Endothelial cell of umbilical vein (primary cell): ENCODE measurements at regions not wholly inside any gene's neighbourhood (a gene's known extent, or its start where the extent isn't known, plus 50 kb on each side); places are given as distances from the start of the nearest gene placed in this dataset.
"Not testable (repeated sequence)": the region's sequence is repeated elsewhere in the genome, so short reads cannot be mapped to it uniquely, and the experiment has no call there.

ENCODE experiments used
- BruUV-seq: library from RNA; stranded (reverse); fragments of 400-500 nt; replicated peaks from 2 replicates; lab custom pipeline; 2021; lab: Mats Ljungman, UMichigan
- CTCF ChIA-PET: fragments of 300-600, 350-600 bp; sonication (Branson Sonifier 250); formaldehyde crosslinking; loops from one replicate; lab custom pipeline; 2021; ENCODE audit warnings: antibody characterized with exemption, inconsistent platforms; lab: Charles Lee
- POLR2A ChIA-PET: fragments of 300-600, 350-600 bp; sonication (Branson Sonifier 250); formaldehyde crosslinking; loops from one replicate; lab custom pipeline; 2021; ENCODE audit warnings: antibody characterized with exemption, inconsistent platforms; lab: Charles Lee
- DNase-seq: peaks from one replicate; pipeline ENCODE4 v3.0.0-alpha.2; 2011; ENCODE audit warnings: low read depth, low spot score
- FAIRE-seq: peaks from 2 replicates; lab custom pipeline; 2011; peaks lifted over from hg19 to GRCh38; lab: Jason Lieb, UNC
- H2AFZ ChIP-seq: 2 replicates; pipeline ENCODE4 v1.6.0; 2012; ENCODE audit warnings: low read depth, low read length, control low read depth, inconsistent platforms
- H3K27ac ChIP-seq: 2 replicates; pipeline ENCODE4 v1.5.1; 2011; ENCODE audit warnings: low read depth, mild to moderate bottlenecking, control low read depth, low read length, moderate library complexity; ENCODE audit not compliant: insufficient read depth
- H3K27me3 ChIP-seq, 2 experiments: 2 replicates each; pipeline versions ENCODE4 v1.6.0 to v1.6.1; 2011; ENCODE audit warnings: low read length in 2 of 2, mixed read lengths in 1 of 2; ENCODE audit not compliant: control insufficient read depth in 2 of 2, insufficient read depth in 2 of 2
- H3K36me3 ChIP-seq, 2 experiments: 2 replicates in 1 of 2; 3 replicates in 1 of 2; pipeline ENCODE4 v1.5.1; 2011; ENCODE audit warnings: low read length in 2 of 2, mild to moderate bottlenecking in 1 of 2, moderate library complexity in 1 of 2; ENCODE audit not compliant: control insufficient read depth in 2 of 2, insufficient read depth in 2 of 2; ENCODE audit errors: extremely low read depth in 1 of 2
- H3K4me1 ChIP-seq: 3 replicates; pipeline ENCODE4 v1.5.1; 2011; ENCODE audit warnings: mild to moderate bottlenecking, low read length; ENCODE audit not compliant: control insufficient read depth, insufficient read depth; ENCODE audit errors: extremely low read depth
- H3K4me2 ChIP-seq: 2 replicates; pipeline ENCODE4 v1.6.1; 2011; ENCODE audit warnings: low read length, control low read depth, mixed read lengths; ENCODE audit not compliant: insufficient read depth
- H3K4me3 ChIP-seq, 3 experiments: fragments of 200-600 bp in 1 of 3; sonication (generic), shearing (Covaris generic) in 1 of 3; replicated peaks in 1 of 3; 2 replicates each; pipeline ENCODE4 v1.5.1; 2011 to 2016; ENCODE audit warnings: control low read depth in 3 of 3, low read length in 3 of 3, mild to moderate bottlenecking in 2 of 3, inconsistent platforms in 1 of 3, low read depth in 1 of 3, moderate library complexity in 1 of 3; ENCODE audit not compliant: insufficient read depth in 1 of 3
- H3K79me2 ChIP-seq: 2 replicates; pipeline ENCODE4 v1.6.0; 2012; ENCODE audit warnings: low read length, inconsistent platforms; ENCODE audit not compliant: control insufficient read depth, insufficient read depth
- H3K9ac ChIP-seq: replicated peaks from 2 replicates; pipeline ENCODE3; 2011; ENCODE audit warnings: low read length, control low read depth; ENCODE audit not compliant: insufficient read depth; ENCODE audit errors: extremely low read depth
- H3K9me1 ChIP-seq: replicated peaks from 3 replicates; pipeline ENCODE4 v1.6.0; 2011; ENCODE audit warnings: mild to moderate bottlenecking, low read length; ENCODE audit not compliant: control insufficient read depth, insufficient read depth; ENCODE audit errors: extremely low read depth
- H3K9me3 ChIP-seq: replicated peaks from 2 replicates; pipeline ENCODE4 v1.5.1; 2012; ENCODE audit warnings: low read length, inconsistent platforms; ENCODE audit not compliant: control insufficient read depth, insufficient read depth
- H4K20me1 ChIP-seq: replicated peaks from 2 replicates; pipeline ENCODE3; 2011; ENCODE audit warnings: mild to moderate bottlenecking, low read length; ENCODE audit not compliant: control insufficient read depth, insufficient read depth; ENCODE audit errors: extremely low read depth
- CTCF ChIP-seq, 2 donors: IDR thresholded peaks; 1 replicate in 1 of 2; 2 replicates in 1 of 2; pipeline ENCODE4 v1.5.1; 2011; ENCODE audit warnings: low read length in 2 of 2, mild to moderate bottlenecking in 2 of 2, moderate library complexity in 2 of 2, control low read depth in 1 of 2, inconsistent platforms in 1 of 2, low read depth in 1 of 2; ENCODE audit not compliant: insufficient read depth in 1 of 2; ENCODE audit errors: extremely low read depth in 1 of 2
- EZH2 ChIP-seq: IDR thresholded peaks from 2 replicates; pipeline ENCODE4 v1.6.1; 2012; ENCODE audit warnings: borderline replicate concordance, low read depth, mild to moderate bottlenecking, moderate library complexity, low read length, inconsistent platforms; ENCODE audit not compliant: severe bottlenecking
- MYC ChIP-seq: IDR thresholded peaks from one replicate; pipeline ENCODE4 v1.6.1; 2011; ENCODE audit warnings: mild to moderate bottlenecking, low read depth, low read length
- POLR2A ChIP-seq: IDR thresholded peaks from 2 replicates; pipeline ENCODE4 v1.6.1; 2012; ENCODE audit warnings: low read depth, mild to moderate bottlenecking, control low read depth, low read length
- dilution Hi-C: fragments of 300-500 bp; cut with MboI; formaldehyde crosslinking; loops from one replicate; pipeline ENCODE4 v1.15.0; 2019; ENCODE audit warnings: low sequenced_read_pairs; ENCODE audit not compliant: extremely low pct_ligation_motif_present
- intact Hi-C: fragments of 100-400 bp; cut with micrococcal nuclease; formaldehyde crosslinking; loops from one replicate; pipeline ENCODE4 v1.10.0; 2022

- Histone ChIP-seq H3K27ac (no peak overlapping the region), H3K9me3 (no peaks in the 10 kb centered on the region), H3K4me3 (no peak overlapping the region), H3K9ac (no peak overlapping the region), H3K27me3 (no peaks in the 10 kb centered on the region), H4K20me1 (no peaks in the 10 kb centered on the region), H3K79me2 (no peaks in the 10 kb centered on the region), H3K9me1 (no peaks in the 10 kb centered on the region), H3K36me3 (no peaks in the 10 kb centered on the region), H2AFZ (peak overlapping the region; percentile 93), H3K4me1 (peaks cover 4% of the 10 kb centered on the region), H3K4me2 (peak overlapping the region; percentile 65)
- TF ChIP-seq CTCF (IDR thresholded peaks at IDR 0.05; ENCODE audit: extremely low read depth in 1 of 2, insufficient read depth in 1 of 2, low read depth in 1 of 2, low read length in 2 of 2) (no peak), POLR2A (no peak), MYC (no peak), EZH2 (no peak)
- no peak for FAIRE-seq
- dilution Hi-C loops = no loop called here
- ChIA-PET CTCF (no interaction called here), POLR2A (interaction anchor here (1.1 kb wide), 1 partner anchor 64 kb away, joined by 4 read pairs; the partner anchor contains the start of gene TMEM18)
- intact Hi-C loops = no loop called here
- BruUV-seq = no TSS peak
- no peak for DNase-seq
Measured at GRCh38 chr2:741195-741496, 63.9 kb upstream of the TMEM18 start.

DNA sequence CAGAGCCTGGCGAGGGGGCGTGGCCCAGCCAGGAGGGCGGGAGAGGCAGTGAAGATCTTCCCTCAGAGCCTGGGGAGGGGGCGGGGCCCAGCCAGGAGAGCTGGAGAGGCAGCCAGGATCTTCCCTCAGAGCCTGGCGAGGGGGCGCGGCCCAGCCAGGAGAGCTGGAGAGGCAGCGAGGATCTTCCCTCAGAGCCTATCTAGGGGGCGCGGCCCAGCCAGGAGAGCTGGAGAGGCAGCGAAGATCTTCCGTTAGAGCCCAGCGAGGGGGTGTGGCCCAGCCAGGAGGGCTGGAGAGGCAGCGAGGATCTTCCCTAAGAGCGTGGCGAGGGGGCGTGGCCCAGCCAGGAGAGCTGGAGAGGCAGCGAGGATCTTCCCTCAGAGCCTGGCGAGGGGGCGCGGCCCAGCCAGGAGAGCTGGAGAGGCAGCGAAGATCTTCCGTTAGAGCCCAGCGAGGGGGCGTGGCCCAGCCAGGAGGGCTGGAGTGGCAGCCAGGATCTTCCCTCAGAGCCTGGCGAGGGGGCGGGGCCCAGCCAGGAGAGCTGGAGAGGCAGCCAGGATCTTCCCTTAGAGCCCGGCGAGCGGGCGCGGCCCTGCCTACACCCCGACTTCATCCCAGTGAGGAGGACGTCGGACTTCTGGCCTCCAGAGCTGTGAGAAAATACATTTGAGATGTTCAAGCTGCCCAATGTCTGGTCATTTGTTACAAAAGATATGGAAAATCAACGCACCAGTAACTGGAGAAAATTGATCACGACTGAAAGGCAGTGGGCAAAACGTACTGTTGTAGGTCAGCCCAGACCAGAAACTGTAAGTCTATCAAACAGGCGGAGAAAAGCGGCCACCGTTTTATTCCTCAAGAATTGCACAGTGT is 63.4 kb upstream of the TMEM18 start:
- H3K4me2 ChIP-seq = peak overlapping the region; percentile 65
- H3K79me2 ChIP-seq, dilution Hi-C loops, BruUV-seq, H3K9me1 ChIP-seq, H3K27me3 ChIP-seq, H3K27ac ChIP-seq, CTCF ChIA-PET, H3K4me1 ChIP-seq, H3K9me3 ChIP-seq, H3K9ac ChIP-seq, H3K36me3 ChIP-seq, H4K20me1 ChIP-seq: not testable (repeated sequence)
- H2AFZ ChIP-seq = peak overlapping the region; percentile 93
- peak; percentile 92 for DNase-seq
- FAIRE-seq = peak; percentile 95
- POLR2A ChIA-PET = interaction anchor here (1.1 kb wide), 1 partner anchor 64 kb away, joined by 4 read pairs; the partner anchor contains the start of gene TMEM18
- intact Hi-C loops = loop anchor here (1.0 kb wide), 1 partner anchor 64 kb away; no protein-coding TSS in a partner anchor
- H3K4me3 ChIP-seq = peak overlapping the region; percentile 25 to 60 (median 26)

DNA sequence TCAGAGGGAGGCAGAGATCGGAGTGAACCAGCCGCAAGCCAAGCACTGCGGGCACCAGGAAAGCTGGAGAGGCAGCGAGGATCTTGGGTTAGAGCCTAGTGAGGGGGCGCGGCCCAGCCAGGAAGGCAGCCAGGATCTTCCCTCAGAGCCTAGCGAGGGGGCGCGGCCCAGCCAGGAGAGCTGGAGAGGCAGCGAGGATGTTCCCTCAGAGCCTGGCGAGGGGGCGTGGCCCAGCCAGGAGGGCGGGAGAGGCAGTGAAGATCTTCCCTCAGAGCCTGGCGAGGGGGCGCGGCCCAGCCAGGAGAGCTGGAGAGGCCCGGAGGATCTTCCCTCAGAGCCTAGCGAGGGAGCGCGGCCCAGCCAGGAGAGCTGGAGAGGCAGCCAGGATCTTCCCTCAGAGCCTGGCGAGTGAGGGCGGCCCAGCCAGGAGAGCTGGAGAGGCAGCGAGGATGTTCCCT is 62.7 kb upstream of the TMEM18 start:
- peak overlapping the region; percentile 65 for H3K4me2 ChIP-seq
- FAIRE-seq, H3K36me3 ChIP-seq, dilution Hi-C loops, H3K27ac ChIP-seq, H3K9ac ChIP-seq, H3K9me1 ChIP-seq, H4K20me1 ChIP-seq, CTCF ChIA-PET, H3K79me2 ChIP-seq, H3K27me3 ChIP-seq, H3K4me1 ChIP-seq, H3K9me3 ChIP-seq, BruUV-seq: not testable (repeated sequence)
- intact Hi-C loops = loop anchor here (1.0 kb wide), 1 partner anchor 64 kb away; no protein-coding TSS in a partner anchor
- peak overlapping the region; percentile 93 for H2AFZ ChIP-seq
- peak; percentile 78 for DNase-seq
- peak overlapping the region in 2 of 3 experiments; percentile 22 to 60 for H3K4me3 ChIP-seq
- POLR2A ChIA-PET = interaction anchor here (1.1 kb wide), 1 partner anchor 63 kb away, joined by 4 read pairs; the partner anchor contains the start of gene TMEM18
